ENCODE measurements at regions not wholly inside any gene's neighbourhood (a gene's known extent, or its start where the extent isn't known, plus 50 kb on each side); places are given as distances from the start of the nearest gene placed in this dataset.

GRCh38 chr7:45971661-45972175 is 50.6 kb upstream of the IGFBP3 start:
- Histone ChIP-seq H3K9me3 (ENCODE audit: control insufficient read depth, insufficient read depth, low read length) (no peaks in the 10 kb centered on the region), H3K4me1 (ENCODE audit: control insufficient read depth, insufficient read depth, low read length) (no peaks in the 10 kb centered on the region), H3K27me3 (ENCODE audit: control insufficient read depth, insufficient read depth, low read length) (no peaks in the 10 kb centered on the region), H3K4me3 (ENCODE audit: low read depth, low read length) (no peak overlapping the region), H3K9ac (ENCODE audit: low read depth, low read length) (no peak overlapping the region), H3K36me3 (ENCODE audit: control insufficient read depth, insufficient read depth, low read length) (no peaks in the 10 kb centered on the region)

DNA sequence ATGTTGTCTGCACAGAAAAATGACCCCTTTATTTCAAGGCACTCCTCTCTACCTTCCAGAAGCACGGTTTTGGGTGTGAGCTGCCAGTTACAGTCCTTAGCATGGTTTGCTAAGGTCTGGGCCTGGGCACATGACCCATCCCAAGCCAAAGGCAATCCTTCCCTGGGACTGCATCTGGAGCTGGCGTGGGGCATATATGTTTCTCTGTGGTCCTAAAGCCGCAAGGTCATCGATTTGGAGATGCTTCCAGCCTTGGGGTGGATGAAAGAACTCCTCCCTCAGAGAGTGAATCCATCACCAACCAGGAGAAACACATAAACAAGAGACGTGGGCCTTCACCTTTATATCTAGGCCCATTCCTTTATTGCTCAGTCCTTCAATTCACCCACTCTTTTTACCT is 50.1 kb upstream of the IGFBP3 start:
- Histone ChIP-seq H3K9ac (ENCODE audit: low read depth, low read length) (no peak overlapping the region), H3K9me3 (ENCODE audit: control insufficient read depth, insufficient read depth, low read length) (no peaks in the 10 kb centered on the region), H3K4me1 (ENCODE audit: control insufficient read depth, insufficient read depth, low read length) (no peaks in the 10 kb centered on the region), H3K27me3 (ENCODE audit: control insufficient read depth, insufficient read depth, low read length) (no peaks in the 10 kb centered on the region), H3K4me3 (ENCODE audit: low read depth, low read length) (no peak overlapping the region), H3K36me3 (ENCODE audit: control insufficient read depth, insufficient read depth, low read length) (no peaks in the 10 kb centered on the region)
